Liver (tissue), 8 donors: ENCODE measurements at regions not wholly inside any gene's neighbourhood (a gene's known extent, or its start where the extent isn't known, plus 50 kb on each side); places are given as distances from the start of the nearest gene placed in this dataset.
A peak's percentile ranks its signal among the peaks of the same experiment; 100 is the strongest.

Experiments used
- DNase-seq: peaks from one replicate; pipeline ENCODE4 v3.0.0-alpha.2; 2017; ENCODE audit warnings: low spot score
- H3K27ac ChIP-seq, 2 donors: one replicate each; pipeline ENCODE4 v1.7.0; 2013; ENCODE audit warnings: inconsistent platforms in 2 of 2, low read length in 2 of 2, control low read depth in 1 of 2, low read depth in 1 of 2, mild to moderate bottlenecking in 1 of 2
- H3K27me3 ChIP-seq, 4 donors: one replicate each; pipeline versions ENCODE4 v1.6.1 to v1.7.0; 2013; ENCODE audit warnings: low read length in 3 of 4, inconsistent platforms in 1 of 4, mild to moderate bottlenecking in 1 of 4, moderate library complexity in 1 of 4; ENCODE audit not compliant: control insufficient read depth in 4 of 4, insufficient read depth in 4 of 4
- H3K36me3 ChIP-seq, 4 donors: one replicate each; pipeline versions ENCODE4 v1.6.1 to v1.7.0; 2013; ENCODE audit warnings: low read length in 3 of 4, mild to moderate bottlenecking in 3 of 4, low read depth in 1 of 4, moderate library complexity in 1 of 4; ENCODE audit not compliant: control insufficient read depth in 4 of 4, insufficient read depth in 3 of 4
- H3K4me1 ChIP-seq, 4 donors: one replicate each; pipeline versions ENCODE4 v1.6.1 to v1.7.0; 2013; ENCODE audit warnings: low read length in 3 of 4, mild to moderate bottlenecking in 3 of 4, moderate library complexity in 1 of 4; ENCODE audit not compliant: control insufficient read depth in 4 of 4, insufficient read depth in 4 of 4
- H3K4me3 ChIP-seq, 3 donors: one replicate each; pipeline versions ENCODE4 v1.6.1 to v1.7.0; 2013; ENCODE audit warnings: low read length in 3 of 3, control low read depth in 1 of 3, low read depth in 1 of 3, mild to moderate bottlenecking in 1 of 3
- H3K9ac ChIP-seq, 2 donors: one replicate each; pipeline ENCODE4 v1.7.0; 2013; ENCODE audit warnings: low read length in 2 of 2, mild to moderate bottlenecking in 2 of 2, moderate library complexity in 2 of 2, control low read depth in 1 of 2, low read depth in 1 of 2
- H3K9me3 ChIP-seq, 4 donors: one replicate each; pipeline versions ENCODE4 v1.6.1 to v1.7.0; 2013; ENCODE audit warnings: low read length in 3 of 4; ENCODE audit not compliant: control insufficient read depth in 4 of 4
- EGR1 ChIP-seq, 2 donors: IDR thresholded peaks; 2 replicates each; pipeline ENCODE4 v1.6.1; 2016 to 2018; ENCODE audit warnings: antibody characterized with exemption in 2 of 2, low read depth in 2 of 2
- FOXA1 ChIP-seq: IDR thresholded peaks from 2 replicates; pipeline ENCODE4 v1.6.1; 2016; ENCODE audit warnings: antibody characterized with exemption
- FOXA2 ChIP-seq: IDR thresholded peaks from 2 replicates; pipeline ENCODE4 v1.6.1; 2016; ENCODE audit warnings: antibody characterized with exemption
- GABPA ChIP-seq, 2 donors: IDR thresholded peaks in 1 of 2; conservative IDR thresholded peaks in 1 of 2; 2 replicates each; pipeline ENCODE4 v1.6.1; 2016; ENCODE audit warnings: antibody characterized with exemption in 2 of 2, mild to moderate bottlenecking in 1 of 2, moderate library complexity in 1 of 2
- HNF4A ChIP-seq, 2 donors: conservative IDR thresholded peaks; 2 replicates each; pipeline ENCODE4 v1.6.1; 2016; ENCODE audit warnings: antibody characterized with exemption in 2 of 2, mild to moderate bottlenecking in 2 of 2
- HNF4G ChIP-seq: IDR thresholded peaks from 2 replicates; pipeline ENCODE4 v1.6.1; 2016; ENCODE audit warnings: antibody characterized with exemption
- JUND ChIP-seq, 2 donors: IDR thresholded peaks; 2 replicates each; pipeline ENCODE4 v1.6.1; 2016; ENCODE audit warnings: antibody characterized with exemption in 2 of 2
- NR2F2 ChIP-seq: IDR thresholded peaks from 2 replicates; pipeline ENCODE4 v1.6.1; 2016; ENCODE audit warnings: antibody characterized with exemption
- RAD21 ChIP-seq, 2 donors: IDR thresholded peaks; 2 replicates each; pipeline ENCODE4 v1.6.1; 2016; ENCODE audit warnings: antibody characterized with exemption in 2 of 2, mild to moderate bottlenecking in 2 of 2
- RXRA ChIP-seq, 2 donors: IDR thresholded peaks; 2 replicates each; pipeline ENCODE4 v1.6.1; 2017 to 2018; ENCODE audit warnings: antibody characterized with exemption in 2 of 2, mild to moderate bottlenecking in 1 of 2
- SP1 ChIP-seq: IDR thresholded peaks from 2 replicates; pipeline ENCODE4 v1.6.1; 2018; ENCODE audit warnings: antibody characterized with exemption, mild to moderate bottlenecking
- TAF1 ChIP-seq: conservative IDR thresholded peaks from 2 replicates; pipeline ENCODE4 v1.6.1; 2016; ENCODE audit warnings: antibody characterized with exemption, mild to moderate bottlenecking
- YY1 ChIP-seq: IDR thresholded peaks from 2 replicates; pipeline ENCODE4 v1.6.1; 2016; ENCODE audit warnings: antibody characterized with exemption, mild to moderate bottlenecking
- WGBS: extraction: QIAGEN DNeasy Blood & Tissue Kit; methylation state at CpG from one replicate; pipeline ENCODE4 v1.1.7; 2013; 5-methylcytosine and 5-hydroxymethylcytosine counted together
- TF ChIP-seq, protein P1 (sequence below): IDR thresholded peaks from 2 replicates; pipeline ENCODE4 v1.6.1; 2016; ENCODE audit warnings: antibody characterized with exemption
- TF ChIP-seq, protein P2 (sequence below): IDR thresholded peaks from 2 replicates; pipeline ENCODE4 v1.6.1; 2016; ENCODE audit warnings: antibody characterized with exemption
- TF ChIP-seq, protein P3 (sequence below): IDR thresholded peaks from 2 replicates; pipeline ENCODE4 v1.6.1; 2016; ENCODE audit warnings: antibody characterized with exemption
- TF ChIP-seq, protein P4 (sequence below): fragments of 150-350 bp; IDR thresholded peaks from 2 replicates; pipeline ENCODE4 v1.5.1; 2017; ENCODE audit warnings: improper control_type of control experiment, low read depth, low read length; ENCODE audit not compliant: missing input control
- donor health status: healthy.
- donor health status: healthy.
- donor health status: healthy.
- donor health status: healthy.
- donor health status: healthy.

DNA sequence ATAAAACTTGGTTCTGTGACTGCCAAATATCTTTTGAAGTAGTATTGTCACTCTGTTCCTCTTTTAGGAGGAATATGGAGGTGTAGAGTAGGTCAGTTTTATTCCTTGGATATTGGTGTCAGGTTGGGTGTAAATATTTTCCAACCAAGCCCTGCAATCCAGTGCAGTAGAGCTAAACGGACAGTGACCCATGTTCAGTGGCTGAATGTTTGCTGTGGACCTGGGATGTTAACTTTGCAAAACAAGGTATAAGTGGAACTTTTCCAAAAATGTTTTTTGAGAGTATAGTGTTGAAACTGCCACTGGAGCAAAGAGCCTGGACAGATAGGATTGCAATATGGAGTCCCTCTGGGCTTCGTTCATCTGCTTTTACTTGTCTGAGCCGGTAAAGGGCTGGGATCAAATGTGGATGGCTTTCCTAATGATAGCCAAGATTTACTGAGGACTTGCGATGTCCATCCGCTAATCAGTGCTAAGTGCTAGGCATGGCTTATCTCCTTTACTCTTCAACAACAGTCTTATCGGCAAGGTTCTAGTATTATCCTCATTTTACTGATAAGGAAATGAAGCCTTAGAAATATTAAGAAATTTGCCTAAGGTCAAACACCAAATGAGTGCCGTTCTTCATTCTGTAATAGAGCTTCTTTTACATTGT lies 69.0 kb upstream of the BACH2 start:
- H3K36me3 ChIP-seq, result no peaks in the 10 kb centered on the region
- no peak overlapping the region for H3K9ac ChIP-seq
- TF ChIP-seq SP1 (peak; percentile 58), HNF4G (no peak), HNF4A (conservative IDR thresholded peaks at IDR 0.05) (peak in 1 of 2 donors; percentile 28), FOXA1 (no peak), GABPA (IDR thresholded peaks at IDR 0.05 in 1 of 2, conservative IDR thresholded peaks at IDR 0.05 in 1 of 2) (no peak), JUND (IDR thresholded peaks at IDR 0.05) (no peak), RAD21 (IDR thresholded peaks at IDR 0.05) (peak in 1 of 2 donors; percentile 10), YY1 (peak; percentile 49), RXRA (IDR thresholded peaks at IDR 0.05) (peak; percentile 24 to 54), TAF1 (no peak)
- TF ChIP-seq, protein P1, sequence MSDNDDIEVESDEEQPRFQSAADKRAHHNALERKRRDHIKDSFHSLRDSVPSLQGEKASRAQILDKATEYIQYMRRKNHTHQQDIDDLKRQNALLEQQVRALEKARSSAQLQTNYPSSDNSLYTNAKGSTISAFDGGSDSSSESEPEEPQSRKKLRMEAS, result no peak
- TF ChIP-seq, protein P2, sequence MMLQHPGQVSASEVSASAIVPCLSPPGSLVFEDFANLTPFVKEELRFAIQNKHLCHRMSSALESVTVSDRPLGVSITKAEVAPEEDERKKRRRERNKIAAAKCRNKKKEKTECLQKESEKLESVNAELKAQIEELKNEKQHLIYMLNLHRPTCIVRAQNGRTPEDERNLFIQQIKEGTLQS, result no peak
- TF ChIP-seq, protein P3, sequence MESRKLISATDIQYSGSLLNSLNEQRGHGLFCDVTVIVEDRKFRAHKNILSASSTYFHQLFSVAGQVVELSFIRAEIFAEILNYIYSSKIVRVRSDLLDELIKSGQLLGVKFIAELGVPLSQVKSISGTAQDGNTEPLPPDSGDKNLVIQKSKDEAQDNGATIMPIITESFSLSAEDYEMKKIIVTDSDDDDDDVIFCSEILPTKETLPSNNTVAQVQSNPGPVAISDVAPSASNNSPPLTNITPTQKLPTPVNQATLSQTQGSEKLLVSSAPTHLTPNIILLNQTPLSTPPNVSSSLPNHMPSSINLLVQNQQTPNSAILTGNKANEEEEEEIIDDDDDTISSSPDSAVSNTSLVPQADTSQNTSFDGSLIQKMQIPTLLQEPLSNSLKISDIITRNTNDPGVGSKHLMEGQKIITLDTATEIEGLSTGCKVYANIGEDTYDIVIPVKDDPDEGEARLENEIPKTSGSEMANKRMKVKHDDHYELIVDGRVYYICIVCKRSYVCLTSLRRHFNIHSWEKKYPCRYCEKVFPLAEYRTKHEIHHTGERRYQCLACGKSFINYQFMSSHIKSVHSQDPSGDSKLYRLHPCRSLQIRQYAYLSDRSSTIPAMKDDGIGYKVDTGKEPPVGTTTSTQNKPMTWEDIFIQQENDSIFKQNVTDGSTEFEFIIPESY, result no peak
- H3K27me3 ChIP-seq, result no peaks in the 10 kb centered on the region
- DNase-seq, result no peak
- H3K27ac ChIP-seq, result no peak overlapping the region
- H3K9me3 ChIP-seq, result no peaks in the 10 kb centered on the region
- no peak overlapping the region for H3K4me3 ChIP-seq
- WGBS, result 58% methylated on average over 7 of the region's 7 CpGs
- H3K4me1 ChIP-seq, result peaks cover 0 to 3% (median 1%) of the 10 kb centered on the region in 4 donors

DNA sequence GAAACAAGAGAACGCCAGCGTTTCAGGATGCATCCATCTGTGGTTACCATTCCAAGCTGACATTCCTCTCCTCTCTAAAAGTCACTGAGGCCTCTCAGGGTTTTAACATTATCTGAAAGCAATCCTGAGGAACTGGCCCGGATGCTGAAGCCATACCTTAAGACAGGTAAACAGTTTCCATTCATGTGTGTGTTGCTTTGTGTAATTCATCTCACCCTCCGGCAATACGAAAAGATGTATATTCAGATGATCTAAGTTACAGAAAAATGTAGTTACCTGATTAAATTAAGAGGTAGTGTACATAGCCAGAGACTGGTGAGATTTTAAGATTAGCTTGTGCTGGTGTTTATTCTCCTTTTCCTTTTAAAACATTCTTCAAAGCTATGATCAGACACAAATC lies 68.4 kb upstream of the BACH2 start:
- DNase-seq, result no peak
- Histone ChIP-seq H3K27me3 (no peaks in the 10 kb centered on the region), H3K27ac (no peak overlapping the region), H3K9me3 (no peaks in the 10 kb centered on the region), H3K4me3 (no peak overlapping the region), H3K9ac (no peak overlapping the region), H3K4me1 (peaks cover 0 to 3% (median 1%) of the 10 kb centered on the region in 4 donors), H3K36me3 (no peaks in the 10 kb centered on the region)
- TF ChIP-seq, protein P3, result no peak
- no peak for TF ChIP-seq HNF4A (conservative IDR thresholded peaks at IDR 0.05)
- TF ChIP-seq YY1, result no peak
- no peak for TF ChIP-seq FOXA1
- WGBS, result 87% methylated on average over 5 of the region's 5 CpGs

DNA sequence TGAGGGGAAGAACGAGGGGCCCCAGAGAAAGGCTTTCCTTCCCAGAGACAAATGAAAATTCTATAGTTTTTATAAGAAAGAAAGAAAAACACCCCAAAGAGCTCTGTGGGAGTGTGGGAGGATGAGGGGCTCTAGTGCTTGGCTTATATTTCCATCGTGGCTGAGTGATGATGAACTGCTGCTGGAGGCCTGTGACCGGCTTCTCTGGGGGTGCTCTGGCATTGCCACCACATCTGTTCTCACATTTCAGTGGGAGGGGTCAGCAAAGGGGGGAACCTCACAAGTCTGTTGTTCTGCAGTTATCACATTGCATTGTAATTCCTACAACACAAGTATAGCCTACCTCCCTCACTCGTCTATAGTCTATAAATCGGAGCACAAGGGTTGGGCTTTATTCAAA lies 67.6 kb upstream of the BACH2 start:
- no peaks in the 10 kb centered on the region for H3K27me3 ChIP-seq
- H3K4me1 ChIP-seq, result peaks cover 0 to 3% (median 1%) of the 10 kb centered on the region in 4 donors
- DNase-seq, result no peak
- H3K9me3 ChIP-seq, result no peaks in the 10 kb centered on the region
- H3K27ac ChIP-seq, result no peak overlapping the region
- H3K36me3 ChIP-seq, result no peaks in the 10 kb centered on the region
- WGBS, result 87% methylated on average over 5 of the region's 5 CpGs
- no peak overlapping the region for H3K4me3 ChIP-seq
- no peak overlapping the region for H3K9ac ChIP-seq
- TF ChIP-seq, protein P1, result no peak
- TF ChIP-seq FOXA2 (no peak), SP1 (no peak), EGR1 (IDR thresholded peaks at IDR 0.05; ENCODE audit: low read depth in 2 of 2) (no peak), TAF1 (no peak), FOXA1 (no peak), HNF4G (no peak), NR2F2 (no peak), RAD21 (IDR thresholded peaks at IDR 0.05) (no peak), RXRA (IDR thresholded peaks at IDR 0.05) (no peak), YY1 (no peak)
- TF ChIP-seq, protein P2, result no peak
- TF ChIP-seq, protein P4, sequence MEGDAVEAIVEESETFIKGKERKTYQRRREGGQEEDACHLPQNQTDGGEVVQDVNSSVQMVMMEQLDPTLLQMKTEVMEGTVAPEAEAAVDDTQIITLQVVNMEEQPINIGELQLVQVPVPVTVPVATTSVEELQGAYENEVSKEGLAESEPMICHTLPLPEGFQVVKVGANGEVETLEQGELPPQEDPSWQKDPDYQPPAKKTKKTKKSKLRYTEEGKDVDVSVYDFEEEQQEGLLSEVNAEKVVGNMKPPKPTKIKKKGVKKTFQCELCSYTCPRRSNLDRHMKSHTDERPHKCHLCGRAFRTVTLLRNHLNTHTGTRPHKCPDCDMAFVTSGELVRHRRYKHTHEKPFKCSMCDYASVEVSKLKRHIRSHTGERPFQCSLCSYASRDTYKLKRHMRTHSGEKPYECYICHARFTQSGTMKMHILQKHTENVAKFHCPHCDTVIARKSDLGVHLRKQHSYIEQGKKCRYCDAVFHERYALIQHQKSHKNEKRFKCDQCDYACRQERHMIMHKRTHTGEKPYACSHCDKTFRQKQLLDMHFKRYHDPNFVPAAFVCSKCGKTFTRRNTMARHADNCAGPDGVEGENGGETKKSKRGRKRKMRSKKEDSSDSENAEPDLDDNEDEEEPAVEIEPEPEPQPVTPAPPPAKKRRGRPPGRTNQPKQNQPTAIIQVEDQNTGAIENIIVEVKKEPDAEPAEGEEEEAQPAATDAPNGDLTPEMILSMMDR, result no peak
- TF ChIP-seq, protein P3, result no peak
